ENCODE measurements at regions not wholly inside any gene's neighbourhood (a gene's known extent, or its start where the extent isn't known, plus 50 kb on each side); places are given as distances from the start of the nearest gene placed in this dataset.

GRCh38 chr13:62093984-62094780 is 678.5 kb upstream of the PCDH20 start:
- 87 to 92% methylated on average over 5 of the region's 5 CpGs for WGBS, 2 donors
- intact Hi-C loops (cut with DNase I) = no loop called here
- TF ChIP-seq, protein P1, sequence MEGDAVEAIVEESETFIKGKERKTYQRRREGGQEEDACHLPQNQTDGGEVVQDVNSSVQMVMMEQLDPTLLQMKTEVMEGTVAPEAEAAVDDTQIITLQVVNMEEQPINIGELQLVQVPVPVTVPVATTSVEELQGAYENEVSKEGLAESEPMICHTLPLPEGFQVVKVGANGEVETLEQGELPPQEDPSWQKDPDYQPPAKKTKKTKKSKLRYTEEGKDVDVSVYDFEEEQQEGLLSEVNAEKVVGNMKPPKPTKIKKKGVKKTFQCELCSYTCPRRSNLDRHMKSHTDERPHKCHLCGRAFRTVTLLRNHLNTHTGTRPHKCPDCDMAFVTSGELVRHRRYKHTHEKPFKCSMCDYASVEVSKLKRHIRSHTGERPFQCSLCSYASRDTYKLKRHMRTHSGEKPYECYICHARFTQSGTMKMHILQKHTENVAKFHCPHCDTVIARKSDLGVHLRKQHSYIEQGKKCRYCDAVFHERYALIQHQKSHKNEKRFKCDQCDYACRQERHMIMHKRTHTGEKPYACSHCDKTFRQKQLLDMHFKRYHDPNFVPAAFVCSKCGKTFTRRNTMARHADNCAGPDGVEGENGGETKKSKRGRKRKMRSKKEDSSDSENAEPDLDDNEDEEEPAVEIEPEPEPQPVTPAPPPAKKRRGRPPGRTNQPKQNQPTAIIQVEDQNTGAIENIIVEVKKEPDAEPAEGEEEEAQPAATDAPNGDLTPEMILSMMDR (IDR thresholded peaks at IDR 0.05) = no peak
- no peak for TF ChIP-seq POLR2A (IDR thresholded peaks at IDR 0.05)
- H3K4me3 ChIP-seq (replicated peaks in 1 of 3) = no peak overlapping the region
- H3K27ac ChIP-seq = no peak overlapping the region
- no peak for DNase-seq
- no peaks in the 10 kb centered on the region for H3K27me3 ChIP-seq
- H3K36me3 ChIP-seq = no peaks in the 10 kb centered on the region
- no peaks in the 10 kb centered on the region for H3K9me3 ChIP-seq
- no peaks in the 10 kb centered on the region for H3K4me1 ChIP-seq

GRCh38 chr13:62092949-62093348 is 677.3 kb upstream of the PCDH20 start:
- Histone ChIP-seq H3K27ac (no peak overlapping the region), H3K27me3 (no peaks in the 10 kb centered on the region), H3K36me3 (no peaks in the 10 kb centered on the region), H3K9me3 (no peaks in the 10 kb centered on the region), H3K4me1 (no peaks in the 10 kb centered on the region), H3K4me3 (replicated peaks in 1 of 3) (no peak overlapping the region)
- intact Hi-C loops (cut with DNase I) = no loop called here
- DNase-seq = no peak
- TF ChIP-seq, protein P1 (IDR thresholded peaks at IDR 0.05) = no peak
- TF ChIP-seq POLR2A (IDR thresholded peaks at IDR 0.05) = no peak
- WGBS, 2 donors = 84 to 86% methylated on average over 2 of the region's 2 CpGs

- Histone ChIP-seq H3K4me1 (no peaks in the 10 kb centered on the region), H3K36me3 (no peaks in the 10 kb centered on the region), H3K27ac (no peak overlapping the region), H3K9me3 (no peaks in the 10 kb centered on the region), H3K27me3 (no peaks in the 10 kb centered on the region), H3K4me3 (replicated peaks in 1 of 3) (no peak overlapping the region)
- WGBS, 2 donors = 91 to 92% methylated on average over 3 of the region's 3 CpGs
- intact Hi-C loops (cut with DNase I) = no loop called here
- TF ChIP-seq POLR2A (IDR thresholded peaks at IDR 0.05) = no peak
- TF ChIP-seq, protein P1 (IDR thresholded peaks at IDR 0.05) = no peak
- no peak for DNase-seq
Measured at GRCh38 chr13:62092536-62092935, 676.9 kb upstream of the PCDH20 start.

DNA sequence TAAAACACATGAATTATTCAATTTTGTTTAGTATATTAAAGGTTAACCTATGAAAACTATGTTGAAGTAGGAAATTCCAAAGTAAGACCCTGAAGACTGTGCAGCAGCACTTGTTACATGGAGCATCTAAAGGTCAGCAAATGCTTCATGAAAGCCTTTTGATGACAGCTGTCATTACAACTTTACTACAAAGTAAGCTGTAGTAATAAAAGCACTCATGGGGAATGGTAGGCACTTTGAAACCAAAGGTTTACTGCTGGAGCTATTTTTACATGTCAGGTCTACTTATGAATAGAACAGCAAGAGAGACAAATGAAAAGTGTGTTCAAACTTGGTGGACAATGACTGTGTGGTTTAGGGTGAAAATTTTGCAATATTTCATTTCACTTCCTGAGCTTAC is 672.5 kb upstream of the PCDH20 start:
- Histone ChIP-seq H3K27ac (no peak overlapping the region), H3K27me3 (no peaks in the 10 kb centered on the region), H3K4me3 (replicated peaks in 1 of 3) (no peak overlapping the region), H3K4me1 (no peaks in the 10 kb centered on the region), H3K9me3 (no peaks in the 10 kb centered on the region), H3K36me3 (no peaks in the 10 kb centered on the region)
- no peak for DNase-seq
- no peak for TF ChIP-seq POLR2A (IDR thresholded peaks at IDR 0.05)
- TF ChIP-seq, protein P1 (IDR thresholded peaks at IDR 0.05) = no peak
- intact Hi-C loops (cut with DNase I) = no loop called here

DNA sequence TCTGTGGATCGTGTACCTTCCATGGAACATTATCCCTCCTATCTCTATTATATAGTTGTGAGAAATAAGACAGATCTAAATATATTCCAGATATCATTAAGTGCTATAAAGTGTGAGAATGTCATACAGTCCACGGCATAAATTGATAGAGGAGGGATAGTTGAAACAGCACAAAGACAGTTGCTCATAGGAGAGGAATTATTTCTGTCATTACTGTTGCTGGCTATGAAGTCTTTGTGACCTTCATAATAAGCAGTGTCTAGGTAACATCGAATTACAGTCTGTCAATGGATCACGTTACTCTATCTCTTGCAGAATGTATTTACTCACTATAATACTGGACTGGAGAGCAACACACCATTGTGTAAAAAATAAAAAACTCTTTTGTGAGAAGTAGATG is 671.5 kb upstream of the PCDH20 start:
- Histone ChIP-seq H3K4me3 (replicated peaks in 1 of 3) (no peak overlapping the region), H3K9me3 (no peaks in the 10 kb centered on the region), H3K36me3 (no peaks in the 10 kb centered on the region), H3K27ac (no peak overlapping the region), H3K4me1 (no peaks in the 10 kb centered on the region), H3K27me3 (no peaks in the 10 kb centered on the region)
- TF ChIP-seq, protein P1 (IDR thresholded peaks at IDR 0.05) = no peak
- no peak for TF ChIP-seq POLR2A (IDR thresholded peaks at IDR 0.05)
- no peak for DNase-seq
- 83 to 84% methylated on average over 4 of the region's 4 CpGs for WGBS, 2 donors
- intact Hi-C loops (cut with DNase I) = no loop called here
